BJ (cell line): ENCODE measurements at regions not wholly inside any gene's neighbourhood (a gene's known extent, or its start where the extent isn't known, plus 50 kb on each side); places are given as distances from the start of the nearest gene placed in this dataset.

ENCODE experiments used
- CTCF ChIA-PET: fragments of 350-600 bp; formaldehyde crosslinking; extraction: SDS; loops from one replicate; lab custom pipeline; 2021; ENCODE audit warnings: antibody characterized with exemption, inconsistent platforms; lab: Yijun Ruan, JAX
- POLR2A ChIA-PET: fragments of 300-600 bp; sonication (Branson Sonifier 250); formaldehyde crosslinking; extraction: SDS; loops from one replicate; lab custom pipeline; 2021; ENCODE audit warnings: antibody characterized with exemption; lab: Charles Lee
- DNase-seq: peaks from one replicate; pipeline ENCODE4 v3.0.0-alpha.2; 2011; ENCODE audit warnings: low read depth
- H3K27me3 ChIP-seq: 2 replicates; pipeline ENCODE4 v1.6.0; 2011; ENCODE audit warnings: low read length; ENCODE audit not compliant: control insufficient read depth, insufficient read depth
- H3K36me3 ChIP-seq: 2 replicates; pipeline ENCODE4 v1.5.1; 2011; ENCODE audit warnings: low read length; ENCODE audit not compliant: control insufficient read depth, insufficient read depth
- H3K4me3 ChIP-seq: 2 replicates; pipeline ENCODE4 v1.5.1; 2011; ENCODE audit warnings: low read depth, mild to moderate bottlenecking, control low read depth, low read length
- TF ChIP-seq, protein P1 (sequence below): IDR thresholded peaks from 2 replicates; pipeline ENCODE4 v1.5.1; 2011; ENCODE audit warnings: low read depth, mild to moderate bottlenecking, control low read depth, inconsistent platforms, low read length, moderate library complexity; ENCODE audit not compliant: insufficient read depth

DNA sequence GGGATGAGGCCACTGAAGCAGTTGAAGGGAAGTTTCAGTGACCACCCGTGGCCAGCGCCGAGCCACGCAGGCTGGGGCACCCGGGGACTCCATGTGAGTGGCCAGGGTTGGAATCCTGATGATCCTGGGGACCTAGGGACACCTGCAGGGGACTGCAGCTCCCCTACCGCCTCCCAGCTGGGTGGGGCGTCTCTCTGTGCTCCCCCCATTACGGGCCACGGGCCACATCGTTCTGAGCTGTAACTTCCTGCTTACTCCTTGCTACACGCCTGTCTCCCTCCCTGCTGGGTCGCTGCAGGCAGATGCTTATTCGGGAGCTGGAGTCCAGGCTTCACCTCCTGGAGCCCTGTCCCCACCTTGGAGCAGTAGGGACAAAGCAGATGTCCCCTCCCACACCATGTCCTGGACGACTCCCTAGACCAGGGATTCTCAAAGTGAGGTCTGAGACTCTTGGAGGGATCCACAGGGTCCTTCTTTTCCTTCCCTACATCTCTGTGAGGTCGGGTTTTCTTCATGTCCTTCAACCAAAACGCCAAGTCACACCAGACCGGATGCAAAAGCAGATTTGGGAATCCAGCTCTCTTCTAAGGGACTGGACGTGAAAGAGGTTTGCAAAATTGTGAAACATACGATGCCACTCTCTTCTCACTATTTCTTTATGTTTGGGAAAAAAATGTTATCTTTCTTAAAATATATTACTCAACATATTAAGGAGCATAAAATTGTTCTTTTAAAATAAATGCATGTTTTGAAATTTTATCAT, 85.9 kb upstream of the NCOR2 start:
- no peaks in the 10 kb centered on the region for H3K27me3 ChIP-seq
- CTCF ChIA-PET, result interaction anchor here (1.3 kb wide), 1 partner anchor 13 kb away, joined by 3 read pairs; no protein-coding TSS in a partner anchor
- TF ChIP-seq, protein P1, sequence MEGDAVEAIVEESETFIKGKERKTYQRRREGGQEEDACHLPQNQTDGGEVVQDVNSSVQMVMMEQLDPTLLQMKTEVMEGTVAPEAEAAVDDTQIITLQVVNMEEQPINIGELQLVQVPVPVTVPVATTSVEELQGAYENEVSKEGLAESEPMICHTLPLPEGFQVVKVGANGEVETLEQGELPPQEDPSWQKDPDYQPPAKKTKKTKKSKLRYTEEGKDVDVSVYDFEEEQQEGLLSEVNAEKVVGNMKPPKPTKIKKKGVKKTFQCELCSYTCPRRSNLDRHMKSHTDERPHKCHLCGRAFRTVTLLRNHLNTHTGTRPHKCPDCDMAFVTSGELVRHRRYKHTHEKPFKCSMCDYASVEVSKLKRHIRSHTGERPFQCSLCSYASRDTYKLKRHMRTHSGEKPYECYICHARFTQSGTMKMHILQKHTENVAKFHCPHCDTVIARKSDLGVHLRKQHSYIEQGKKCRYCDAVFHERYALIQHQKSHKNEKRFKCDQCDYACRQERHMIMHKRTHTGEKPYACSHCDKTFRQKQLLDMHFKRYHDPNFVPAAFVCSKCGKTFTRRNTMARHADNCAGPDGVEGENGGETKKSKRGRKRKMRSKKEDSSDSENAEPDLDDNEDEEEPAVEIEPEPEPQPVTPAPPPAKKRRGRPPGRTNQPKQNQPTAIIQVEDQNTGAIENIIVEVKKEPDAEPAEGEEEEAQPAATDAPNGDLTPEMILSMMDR, result no peak
- H3K4me3 ChIP-seq, result no peak overlapping the region
- POLR2A ChIA-PET, result no interaction called here
- H3K36me3 ChIP-seq, result no peaks in the 10 kb centered on the region
- no peak for DNase-seq

DNA sequence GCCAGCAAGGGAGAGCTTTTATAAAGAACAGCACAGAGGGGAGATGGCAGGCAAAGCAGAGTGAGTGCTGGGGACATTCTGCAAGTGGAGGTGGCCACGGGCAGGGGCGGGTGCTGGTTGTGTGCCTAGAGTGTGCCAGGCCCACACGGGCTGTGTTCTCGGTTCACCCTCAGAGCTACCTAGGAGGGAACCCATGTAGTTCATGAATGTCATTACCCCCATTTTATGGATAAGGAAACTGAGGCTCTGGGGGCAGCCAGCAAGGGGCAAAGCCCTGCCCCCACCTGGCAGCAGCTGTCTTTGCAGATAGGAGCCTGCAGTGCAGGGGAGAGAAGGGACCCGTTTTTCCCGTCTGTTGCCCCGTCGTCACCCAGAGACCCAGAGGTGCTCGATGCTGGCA, 85.2 kb upstream of the NCOR2 start:
- POLR2A ChIA-PET, result no interaction called here
- CTCF ChIA-PET, result interaction anchor here (0.8 to 1.3 kb wide), 3 partner anchors 12 to 115 kb away, joined by 3 to 5 read pairs (median 3); no protein-coding TSS in a partner anchor
- no peaks in the 10 kb centered on the region for H3K36me3 ChIP-seq

DNA sequence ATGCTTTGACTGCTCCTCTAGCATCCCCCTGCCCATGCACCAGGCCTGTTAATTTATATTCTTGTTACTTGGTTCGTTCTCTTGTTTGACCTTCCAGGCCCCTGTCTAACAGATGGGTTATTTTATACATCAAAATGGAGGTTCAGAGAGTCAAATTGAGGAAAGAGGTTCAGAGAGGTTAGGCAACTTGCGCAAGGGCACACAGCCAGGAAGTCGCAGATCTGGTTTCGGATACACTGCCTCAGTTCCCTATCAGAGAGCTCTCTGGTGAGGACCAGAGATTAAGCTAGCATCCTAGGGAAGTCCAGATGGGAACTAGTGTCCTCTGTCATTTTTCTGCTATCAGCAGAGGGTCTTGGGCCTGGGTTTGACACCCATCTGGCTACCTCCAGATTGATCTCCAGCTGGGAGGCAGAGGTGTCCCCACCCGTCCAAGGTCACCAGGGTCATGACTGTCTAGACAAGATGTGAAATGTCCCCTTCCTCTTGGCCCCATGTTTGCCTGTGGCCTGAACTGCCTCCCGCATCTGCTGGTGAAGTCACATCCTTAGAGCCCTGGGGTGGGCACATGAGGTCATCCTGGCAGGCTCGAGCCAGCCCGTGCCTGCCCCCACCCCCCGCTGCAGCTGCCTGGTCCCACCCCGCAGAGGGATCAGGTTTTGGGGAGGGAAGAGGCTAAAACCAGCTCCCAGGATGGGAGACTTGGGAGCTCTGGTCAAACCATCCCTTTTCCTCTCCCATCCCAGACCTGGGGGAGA, 84.3 kb upstream of the NCOR2 start:
- no peaks in the 10 kb centered on the region for H3K36me3 ChIP-seq
- ChIA-PET CTCF (interaction anchor here (0.8 to 1.5 kb wide), 6 partner anchors 10 to 116 kb away, joined by 3 to 5 read pairs (median 3); partner anchors contain the start of gene NCOR2), POLR2A (no interaction called here)
- H3K27me3 ChIP-seq, result no peaks in the 10 kb centered on the region
- no peak for DNase-seq
- H3K4me3 ChIP-seq, result no peak overlapping the region
- TF ChIP-seq, protein P1, result no peak

More for the DNA sequence above, 85.2 kb upstream of the NCOR2 start:
- no peak for DNase-seq
- TF ChIP-seq, protein P1, result no peak
- no peak overlapping the region for H3K4me3 ChIP-seq
- H3K27me3 ChIP-seq, result no peaks in the 10 kb centered on the region

DNA sequence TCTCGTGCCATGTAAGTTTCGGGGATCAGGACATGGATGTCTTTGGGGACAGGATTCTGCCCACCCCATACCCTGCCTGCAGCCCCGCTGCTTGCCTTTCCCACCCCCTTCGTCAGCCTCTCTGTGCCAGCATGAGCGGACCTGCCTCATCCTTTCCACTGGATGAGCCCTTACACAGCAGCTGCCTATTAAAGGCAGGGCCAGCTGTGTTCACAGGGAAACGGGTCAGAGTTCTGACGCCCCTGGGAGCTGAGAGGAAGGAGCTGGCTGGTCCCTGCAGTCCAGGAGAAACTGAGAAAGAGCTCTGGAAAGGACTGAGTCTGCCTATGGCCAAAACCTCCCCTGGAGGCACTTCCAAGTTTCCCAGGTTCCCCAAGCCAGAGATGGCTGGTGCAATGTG, 83.5 kb upstream of the NCOR2 start:
- ChIA-PET POLR2A (no interaction called here), CTCF (interaction anchor here (1.0 to 1.5 kb wide), 3 partner anchors 9 to 14 kb away, joined by 3 read pairs; no protein-coding TSS in a partner anchor)
- TF ChIP-seq, protein P1, result no peak
- H3K27me3 ChIP-seq, result no peaks in the 10 kb centered on the region
- H3K36me3 ChIP-seq, result no peaks in the 10 kb centered on the region
- DNase-seq, result no peak
- H3K4me3 ChIP-seq, result no peak overlapping the region
